B cell (primary cell): ENCODE measurements at regions not wholly inside any gene's neighbourhood (a gene's known extent, or its start where the extent isn't known, plus 50 kb on each side); places are given as distances from the start of the nearest gene placed in this dataset.

Experiments used
- CTCF ChIP-seq: fragments of 200-600 bp; IDR thresholded peaks from one replicate; pipeline ENCODE4 v1.8.0; 2022; ENCODE audit warnings: antibody characterized with exemption, mild to moderate bottlenecking
- EZH2 ChIP-seq: IDR thresholded peaks from 2 replicates; pipeline ENCODE4 v1.6.1; 2012; ENCODE audit warnings: borderline replicate concordance, low read depth, mild to moderate bottlenecking, moderate library complexity, low read length; ENCODE audit not compliant: insufficient read depth, poor library complexity, severe bottlenecking

- TF ChIP-seq CTCF (no peak), EZH2 (no peak)
Observed at GRCh38 chr6:134739299-134740026, 210.4 kb downstream of the ALDH8A1 start.
